Mesendoderm (in vitro differentiated cells): ENCODE measurements at regions not wholly inside any gene's neighbourhood (a gene's known extent, or its start where the extent isn't known, plus 50 kb on each side); places are given as distances from the start of the nearest gene placed in this dataset.

Experiments used
- DNase-seq: peaks from one replicate; pipeline ENCODE4 v3.0.0; 2013
- H2AK5ac ChIP-seq: 2 replicates; pipeline ENCODE4 v1.6.1; 2013; ENCODE audit warnings: low read length, inconsistent platforms
- H2BK120ac ChIP-seq: 2 replicates; pipeline ENCODE4 v1.6.1; 2013; ENCODE audit warnings: low read depth, mild to moderate bottlenecking, low read length, moderate library complexity, mixed read lengths
- H2BK15ac ChIP-seq: replicated peaks from 2 replicates; pipeline ENCODE4 v1.6.1; 2013; ENCODE audit warnings: low read depth, mild to moderate bottlenecking, moderate library complexity
- H2BK5ac ChIP-seq: 2 replicates; pipeline ENCODE4 v1.6.1; 2013; ENCODE audit warnings: low read length, inconsistent platforms
- H3K18ac ChIP-seq: 2 replicates; pipeline ENCODE4 v1.6.1; 2013; ENCODE audit warnings: mild to moderate bottlenecking, low read length, mixed read lengths
- H3K23ac ChIP-seq: one replicate; pipeline ENCODE4 v1.6.1; 2013; ENCODE audit warnings: low read length
- H3K27ac ChIP-seq: 2 replicates; pipeline ENCODE4 v1.5.1; 2013; ENCODE audit warnings: low read depth, mild to moderate bottlenecking, inconsistent platforms, low read length, moderate library complexity
- H3K27me3 ChIP-seq: 2 replicates; pipeline ENCODE4 v1.6.1; 2013; ENCODE audit warnings: low read length, control low read depth, mild to moderate bottlenecking, inconsistent platforms; ENCODE audit not compliant: insufficient read depth, poor library complexity
- H3K36me3 ChIP-seq: 2 replicates; pipeline ENCODE4 v1.6.1; 2013; ENCODE audit warnings: low read length, inconsistent platforms; ENCODE audit not compliant: control insufficient read depth, insufficient read depth
- H3K4ac ChIP-seq: one replicate; pipeline ENCODE4 v1.6.1; 2013; ENCODE audit warnings: low read depth, mild to moderate bottlenecking, low read length, moderate library complexity
- H3K4me1 ChIP-seq: 2 replicates; pipeline ENCODE4 v1.6.1; 2013; ENCODE audit warnings: low read depth, low read length, inconsistent platforms; ENCODE audit not compliant: control insufficient read depth
- H3K4me2 ChIP-seq: 2 replicates; pipeline ENCODE4 v1.6.1; 2013; ENCODE audit warnings: low read length
- H3K4me3 ChIP-seq: 2 replicates; pipeline ENCODE4 v1.5.1; 2013; ENCODE audit warnings: mild to moderate bottlenecking, low read length
- H3K56ac ChIP-seq: one replicate; pipeline ENCODE4 v1.6.1; 2013; ENCODE audit warnings: low read length
- H3K79me1 ChIP-seq: 2 replicates; pipeline ENCODE4 v1.6.1; 2013; ENCODE audit warnings: low read length, inconsistent platforms
- H3K79me2 ChIP-seq: 2 replicates; pipeline ENCODE4 v1.6.1; 2013; ENCODE audit warnings: mild to moderate bottlenecking, low read length; ENCODE audit not compliant: control insufficient read depth, insufficient read depth
- H3K9ac ChIP-seq: 2 replicates; pipeline ENCODE4 v1.6.1; 2013; ENCODE audit warnings: low read length, inconsistent platforms
- H4K5ac ChIP-seq: one replicate; pipeline ENCODE4 v1.6.1; 2013; ENCODE audit warnings: low read length
- H4K8ac ChIP-seq: one replicate; pipeline ENCODE4 v1.6.1; 2013; ENCODE audit warnings: low read depth, mild to moderate bottlenecking, control low read depth, low read length, moderate library complexity
- WGBS: extraction: QIAGEN DNeasy Blood & Tissue Kit; methylation state at CpG from one replicate; pipeline ENCODE4 v1.1.7; 2013; ENCODE audit warnings: low lambda C conversion rate, missing lambda C conversion rate; ENCODE audit not compliant: insufficient coverage; ENCODE audit errors: extremely low coverage; 5-methylcytosine and 5-hydroxymethylcytosine counted together

GRCh38 chr17:27396941-27397340, 59.3 kb upstream of the KSR1 start:
- Histone ChIP-seq H3K4me3 (no peak overlapping the region), H2AK5ac (no peak overlapping the region), H2BK15ac (no peak overlapping the region), H3K27ac (no peak overlapping the region), H3K4me2 (no peak overlapping the region), H2BK5ac (no peak overlapping the region), H3K56ac (no peak overlapping the region), H3K79me2 (no peaks in the 10 kb centered on the region), H4K5ac (no peak overlapping the region), H3K27me3 (no peaks in the 10 kb centered on the region), H2BK120ac (no peak overlapping the region), H3K4me1 (no peaks in the 10 kb centered on the region), H3K18ac (no peak overlapping the region), H3K23ac (no peak overlapping the region), H3K36me3 (no peaks in the 10 kb centered on the region), H3K4ac (no peak overlapping the region), H3K9ac (no peak overlapping the region), H3K79me1 (no peaks in the 10 kb centered on the region), H4K8ac (no peak overlapping the region)
- DNase-seq = no peak
- no CpG with 5 or more reads among the region's 1 CpG for WGBS

- no peak overlapping the region for H3K56ac ChIP-seq
- H3K18ac ChIP-seq = no peak overlapping the region
- H4K8ac ChIP-seq = no peak overlapping the region
- no peak overlapping the region for H3K23ac ChIP-seq
- no peak overlapping the region for H3K27ac ChIP-seq
- H2BK15ac ChIP-seq = no peak overlapping the region
- no peaks in the 10 kb centered on the region for H3K79me2 ChIP-seq
- no peak overlapping the region for H3K4me3 ChIP-seq
- no peaks in the 10 kb centered on the region for H3K4me1 ChIP-seq
- no peaks in the 10 kb centered on the region for H3K79me1 ChIP-seq
- no peaks in the 10 kb centered on the region for H3K36me3 ChIP-seq
- no peak for DNase-seq
- no peak overlapping the region for H3K9ac ChIP-seq
- no peaks in the 10 kb centered on the region for H3K27me3 ChIP-seq
- no peak overlapping the region for H2BK5ac ChIP-seq
- no peak overlapping the region for H3K4me2 ChIP-seq
- no peak overlapping the region for H2AK5ac ChIP-seq
- no peak overlapping the region for H3K4ac ChIP-seq
- no peak overlapping the region for H4K5ac ChIP-seq
- no CpG with 5 or more reads among the region's 2 CpGs for WGBS
- H2BK120ac ChIP-seq = no peak overlapping the region
Observed at GRCh38 chr17:27398691-27399090, 57.6 kb upstream of the KSR1 start.

GRCh38 chr17:27400991-27401390, 55.3 kb upstream of the KSR1 start:
- Histone ChIP-seq H2BK5ac (no peak overlapping the region), H4K8ac (no peak overlapping the region), H2AK5ac (no peak overlapping the region), H3K18ac (no peak overlapping the region), H3K79me1 (no peaks in the 10 kb centered on the region), H2BK120ac (no peak overlapping the region), H3K4ac (no peak overlapping the region), H3K27me3 (no peaks in the 10 kb centered on the region), H3K36me3 (no peaks in the 10 kb centered on the region), H3K56ac (no peak overlapping the region), H3K4me1 (no peaks in the 10 kb centered on the region), H3K27ac (no peak overlapping the region), H3K4me2 (no peak overlapping the region), H3K9ac (no peak overlapping the region), H3K4me3 (no peak overlapping the region), H2BK15ac (no peak overlapping the region), H4K5ac (no peak overlapping the region), H3K79me2 (no peaks in the 10 kb centered on the region), H3K23ac (no peak overlapping the region)
- WGBS = no CpG with 5 or more reads among the region's 6 CpGs
- DNase-seq = no peak

- Histone ChIP-seq H3K79me1 (no peaks in the 10 kb centered on the region), H3K79me2 (no peaks in the 10 kb centered on the region), H3K4me3 (no peak overlapping the region), H3K4me1 (no peaks in the 10 kb centered on the region), H3K27me3 (no peaks in the 10 kb centered on the region), H3K23ac (no peak overlapping the region), H2AK5ac (no peak overlapping the region), H3K4ac (no peak overlapping the region), H3K36me3 (no peaks in the 10 kb centered on the region), H4K8ac (no peak overlapping the region), H2BK15ac (no peak overlapping the region), H3K9ac (no peak overlapping the region), H3K18ac (no peak overlapping the region), H3K27ac (no peak overlapping the region), H3K56ac (no peak overlapping the region), H4K5ac (no peak overlapping the region), H2BK120ac (no peak overlapping the region), H2BK5ac (no peak overlapping the region), H3K4me2 (no peak overlapping the region)
- no peak for DNase-seq
- no CpG with 5 or more reads among the region's 5 CpGs for WGBS
Observed at GRCh38 chr17:27402943-27403342, 53.3 kb upstream of the KSR1 start.

- no peak overlapping the region for H3K56ac ChIP-seq
- H3K9ac ChIP-seq = no peak overlapping the region
- H2AK5ac ChIP-seq = no peak overlapping the region
- no peaks in the 10 kb centered on the region for H3K79me1 ChIP-seq
- H4K8ac ChIP-seq = no peak overlapping the region
- no peak overlapping the region for H3K23ac ChIP-seq
- no peak overlapping the region for H3K4me3 ChIP-seq
- H2BK120ac ChIP-seq = no peak overlapping the region
- no peaks in the 10 kb centered on the region for H3K27me3 ChIP-seq
- no peak overlapping the region for H3K27ac ChIP-seq
- no peak for DNase-seq
- H3K36me3 ChIP-seq = no peaks in the 10 kb centered on the region
- no peak overlapping the region for H3K4me2 ChIP-seq
- H3K79me2 ChIP-seq = no peaks in the 10 kb centered on the region
- no peak overlapping the region for H2BK15ac ChIP-seq
- no peaks in the 10 kb centered on the region for H3K4me1 ChIP-seq
- H4K5ac ChIP-seq = no peak overlapping the region
- H3K4ac ChIP-seq = no peak overlapping the region
- H2BK5ac ChIP-seq = no peak overlapping the region
- H3K18ac ChIP-seq = no peak overlapping the region
- no CpG with 5 or more reads among the region's 7 CpGs for WGBS
Observed at GRCh38 chr17:27403480-27404005, 52.7 kb upstream of the KSR1 start.

- no peak overlapping the region for H3K4me3 ChIP-seq
- H3K4ac ChIP-seq = no peak overlapping the region
- no peak overlapping the region for H2BK15ac ChIP-seq
- H3K4me2 ChIP-seq = no peak overlapping the region
- no peak overlapping the region for H2BK120ac ChIP-seq
- H3K27me3 ChIP-seq = no peaks in the 10 kb centered on the region
- H2BK5ac ChIP-seq = no peak overlapping the region
- no peak overlapping the region for H3K9ac ChIP-seq
- H3K79me1 ChIP-seq = no peaks in the 10 kb centered on the region
- H2AK5ac ChIP-seq = no peak overlapping the region
- no peak overlapping the region for H4K5ac ChIP-seq
- no peaks in the 10 kb centered on the region for H3K4me1 ChIP-seq
- H3K23ac ChIP-seq = no peak overlapping the region
- no peak overlapping the region for H3K18ac ChIP-seq
- no peak overlapping the region for H3K56ac ChIP-seq
- no peak overlapping the region for H3K27ac ChIP-seq
- no peak for DNase-seq
- no peaks in the 10 kb centered on the region for H3K79me2 ChIP-seq
- no peaks in the 10 kb centered on the region for H3K36me3 ChIP-seq
- H4K8ac ChIP-seq = no peak overlapping the region
Observed at GRCh38 chr17:27404676-27405075, 51.6 kb upstream of the KSR1 start.
